H1 (cell line): ENCODE measurements at regions not wholly inside any gene's neighbourhood (a gene's known extent, or its start where the extent isn't known, plus 50 kb on each side); places are given as distances from the start of the nearest gene placed in this dataset.

ENCODE experiments used
- CTCF ChIA-PET: fragments of 300-600 bp; sonication (Branson Sonifier 250); formaldehyde crosslinking; loops from one replicate; lab custom pipeline; 2021; ENCODE audit not compliant: partially characterized antibody; lab: Charles Lee
- POLR2A ChIA-PET: fragments of 300-600 bp; sonication (Branson Sonifier 250); formaldehyde crosslinking; loops from one replicate; lab custom pipeline; 2021; ENCODE audit warnings: inconsistent platforms; ENCODE audit not compliant: partially characterized antibody; lab: Charles Lee
- DNase-seq, 2 experiments: peaks; one replicate each; pipeline versions ENCODE4 v3.0.0 to v3.0.0-alpha.2; 2010 to 2022; ENCODE audit warnings: low spot score in 2 of 2, low read depth in 1 of 2, mixed read lengths in 1 of 2
- FAIRE-seq: peaks from 2 replicates; lab custom pipeline; 2011; peaks lifted over from hg19 to GRCh38; lab: Jason Lieb, UNC
- H2AFZ ChIP-seq: 2 replicates; pipeline ENCODE4 v1.8.1; 2012; ENCODE audit warnings: low read length, inconsistent platforms
- H2AK5ac ChIP-seq: 2 replicates; pipeline ENCODE4 v1.6.1; 2013; ENCODE audit warnings: low read depth, low read length
- H2BK120ac ChIP-seq: replicated peaks from 2 replicates; pipeline ENCODE3; 2013; ENCODE audit warnings: low read depth, low read length, inconsistent platforms
- H2BK12ac ChIP-seq: 2 replicates; pipeline ENCODE4 v1.6.1; 2013; ENCODE audit warnings: low read depth, low read length
- H2BK15ac ChIP-seq: 2 replicates; pipeline ENCODE4 v1.6.1; 2013; ENCODE audit warnings: low read length
- H2BK20ac ChIP-seq: 2 replicates; pipeline ENCODE4 v1.6.1; 2013; ENCODE audit warnings: low read length
- H2BK5ac ChIP-seq: 2 replicates; pipeline ENCODE4 v1.6.1; 2013; ENCODE audit warnings: low read depth, low read length
- H3K14ac ChIP-seq: 2 replicates; pipeline ENCODE4 v1.6.1; 2013; ENCODE audit warnings: inconsistent platforms; ENCODE audit not compliant: insufficient read length
- H3K18ac ChIP-seq: 2 replicates; pipeline ENCODE4 v1.6.1; 2013; ENCODE audit warnings: low read length; ENCODE audit errors: extremely low read depth
- H3K23ac ChIP-seq: 2 replicates; pipeline ENCODE4 v1.6.1; 2013; ENCODE audit warnings: inconsistent platforms; ENCODE audit not compliant: insufficient read length
- H3K23me2 ChIP-seq: 2 replicates; pipeline ENCODE4 v1.6.1; 2013; ENCODE audit warnings: low read depth, low read length
- H3K27ac ChIP-seq: 2 replicates; pipeline ENCODE4 v1.6.1; 2011; ENCODE audit warnings: low read depth, low read length, inconsistent platforms
- H3K27me3 ChIP-seq, 4 experiments: replicated peaks in 1 of 4; 1 replicate in 1 of 4; 2 replicates in 3 of 4; pipeline versions ENCODE4 v1.6.1 to v1.8.1; 2011 to 2013; ENCODE audit warnings: low read length in 3 of 4, mild to moderate bottlenecking in 3 of 4, inconsistent platforms in 2 of 4, mixed read lengths in 2 of 4, moderate library complexity in 1 of 4; ENCODE audit not compliant: control insufficient read depth in 3 of 4, insufficient read depth in 3 of 4; ENCODE audit errors: extremely low read depth in 1 of 4
- H3K36me3 ChIP-seq, 4 experiments: 2 replicates each; pipeline versions ENCODE4 v1.6.1 to v1.8.1; 2011 to 2013; ENCODE audit warnings: mild to moderate bottlenecking in 4 of 4, low read length in 3 of 4, moderate library complexity in 2 of 4, control low read depth in 1 of 4, inconsistent platforms in 1 of 4; ENCODE audit not compliant: insufficient read depth in 4 of 4, control insufficient read depth in 2 of 4
- H3K4ac ChIP-seq: replicated peaks from 2 replicates; pipeline ENCODE3; 2013; ENCODE audit warnings: low read length, low read depth, mixed read lengths, inconsistent platforms; ENCODE audit not compliant: insufficient read length
- H3K4me1 ChIP-seq, 4 experiments: replicated peaks in 1 of 4; 1 replicate in 1 of 4; 2 replicates in 3 of 4; pipeline versions ENCODE4 v1.6.1 to v1.8.1; 2011 to 2013; ENCODE audit warnings: low read length in 3 of 4, inconsistent platforms in 2 of 4, mixed read lengths in 1 of 4; ENCODE audit not compliant: insufficient read depth in 4 of 4, control insufficient read depth in 3 of 4
- H3K4me2 ChIP-seq, 2 experiments: 2 replicates each; pipeline versions ENCODE4 v1.6.1 to v1.8.1; 2011 to 2013; ENCODE audit warnings: low read depth in 2 of 2, low read length in 2 of 2, control low read depth in 1 of 2, inconsistent platforms in 1 of 2, mild to moderate bottlenecking in 1 of 2; ENCODE audit not compliant: insufficient read depth in 1 of 2
- H3K4me3 ChIP-seq, 4 experiments: fragments of 200-600, 300-600 bp in 1 of 4; sonication (generic), shearing (Covaris generic), sonication (Bioruptor Twin) in 1 of 4; 2 replicates each; pipeline versions ENCODE4 v1.5.1 to v1.8.1; 2011 to 2016; ENCODE audit warnings: low read length in 4 of 4, low read depth in 3 of 4, control low read depth in 2 of 4, inconsistent platforms in 2 of 4, mild to moderate bottlenecking in 2 of 4, mixed read lengths in 1 of 4, moderate library complexity in 1 of 4; ENCODE audit not compliant: insufficient read depth in 2 of 4; ENCODE audit errors: extremely low read depth in 1 of 4
- H3K56ac ChIP-seq: replicated peaks from 2 replicates; pipeline ENCODE3; 2013; ENCODE audit warnings: low read depth, mild to moderate bottlenecking, mixed read lengths, low read length, inconsistent platforms; ENCODE audit not compliant: insufficient read length
- H3K79me1 ChIP-seq: 2 replicates; pipeline ENCODE4 v1.6.1; 2013; ENCODE audit warnings: low read depth, low read length, control low read depth
- H3K79me2 ChIP-seq, 2 experiments: 2 replicates each; pipeline versions ENCODE4 v1.6.1 to v1.8.1; 2012 to 2013; ENCODE audit warnings: low read length in 2 of 2, mild to moderate bottlenecking in 2 of 2, inconsistent platforms in 1 of 2; ENCODE audit not compliant: insufficient read depth in 2 of 2, control insufficient read depth in 1 of 2
- H3K9ac ChIP-seq, 4 experiments: replicated peaks in 1 of 4; 1 replicate in 1 of 4; 2 replicates in 3 of 4; pipeline versions ENCODE4 v1.6.1 to v1.8.1; 2011 to 2013; ENCODE audit warnings: low read depth in 3 of 4, low read length in 3 of 4, control low read depth in 2 of 4, mild to moderate bottlenecking in 2 of 4, moderate library complexity in 2 of 4, inconsistent platforms in 1 of 4; ENCODE audit errors: extremely low read depth in 1 of 4
- H3K9me3 ChIP-seq, 2 experiments: 2 replicates each; pipeline versions ENCODE4 v1.6.1 to v1.8.1; 2012 to 2013; ENCODE audit warnings: mild to moderate bottlenecking in 2 of 2, moderate library complexity in 2 of 2, control low read depth in 1 of 2, inconsistent platforms in 1 of 2, low read depth in 1 of 2, low read length in 1 of 2, mixed read lengths in 1 of 2; ENCODE audit not compliant: insufficient read depth in 2 of 2
- H4K20me1 ChIP-seq, 2 experiments: replicated peaks in 1 of 2; 2 replicates each; pipeline versions ENCODE3 to v1.8.1; 2011 to 2013; ENCODE audit warnings: inconsistent platforms in 2 of 2, low read length in 2 of 2, mild to moderate bottlenecking in 1 of 2; ENCODE audit not compliant: insufficient read depth in 2 of 2, control insufficient read depth in 1 of 2
- H4K5ac ChIP-seq: 2 replicates; pipeline ENCODE4 v1.6.1; 2013; ENCODE audit warnings: low read length, low read depth, mixed read lengths, inconsistent platforms; ENCODE audit not compliant: insufficient read length
- H4K8ac ChIP-seq: 2 replicates; pipeline ENCODE4 v1.8.0; 2013; ENCODE audit warnings: mild to moderate bottlenecking, moderate library complexity, low read length, inconsistent platforms; ENCODE audit not compliant: insufficient read depth; ENCODE audit errors: extremely low read depth
- H4K91ac ChIP-seq: replicated peaks from 2 replicates; pipeline ENCODE3; 2013; ENCODE audit warnings: low read length, mixed read lengths, inconsistent platforms; ENCODE audit not compliant: insufficient read length
- CHD1 ChIP-seq: IDR thresholded peaks from 2 replicates; pipeline ENCODE4 v1.6.1; 2012; ENCODE audit warnings: low read depth, low read length, improper control_type of control experiment
- E2F6 ChIP-seq: IDR thresholded peaks from 2 replicates; pipeline ENCODE4 v1.6.1; 2012; ENCODE audit warnings: inconsistent platforms
- EGR1 ChIP-seq: IDR thresholded peaks from 2 replicates; pipeline ENCODE4 v1.6.1; 2011; ENCODE audit warnings: low read depth, low read length, borderline replicate concordance
- GABPA ChIP-seq: IDR thresholded peaks from 2 replicates; pipeline ENCODE4 v1.6.1; 2011; ENCODE audit warnings: mild to moderate bottlenecking, low read length, moderate library complexity, borderline replicate concordance; ENCODE audit not compliant: insufficient read depth
- SP4 ChIP-seq: IDR thresholded peaks from 2 replicates; pipeline ENCODE4 v1.6.1; 2012; ENCODE audit warnings: low read length, inconsistent platforms

DNA sequence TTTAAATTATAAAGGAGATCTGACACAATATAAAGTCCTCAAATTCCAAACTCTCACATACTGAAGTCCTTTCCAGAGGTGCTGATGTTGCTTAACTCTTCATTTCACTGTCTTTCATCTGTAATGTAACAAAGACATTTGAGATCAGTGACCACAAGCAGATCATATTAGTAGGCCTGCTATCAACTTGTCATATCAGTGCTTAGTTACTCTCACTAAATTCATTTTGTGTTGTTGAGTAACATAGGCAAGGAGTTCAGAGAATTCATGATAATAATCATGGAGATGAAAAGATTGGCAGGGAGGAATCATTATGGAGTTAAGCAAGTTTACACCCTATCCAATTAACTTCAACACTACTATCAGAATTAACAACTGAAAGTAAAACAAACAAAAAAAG lies 571.0 kb upstream of the ARRDC3 start:
- no peak for DNase-seq
- H3K4me3 ChIP-seq = no peak overlapping the region
- H3K23ac ChIP-seq = no peak overlapping the region
- H3K79me2 ChIP-seq = no peaks in the 10 kb centered on the region
- no peak overlapping the region for H3K4me2 ChIP-seq
- no peak overlapping the region for H2BK20ac ChIP-seq
- no peak overlapping the region for H2BK12ac ChIP-seq
- H3K56ac ChIP-seq = no peak overlapping the region
- no peak overlapping the region for H3K14ac ChIP-seq
- H2AK5ac ChIP-seq = no peak overlapping the region
- no peak overlapping the region for H3K27ac ChIP-seq
- FAIRE-seq = no peak
- no peaks in the 10 kb centered on the region for H3K36me3 ChIP-seq
- H4K5ac ChIP-seq = no peak overlapping the region
- H4K91ac ChIP-seq = no peak overlapping the region
- H3K9ac ChIP-seq = no peak overlapping the region
- no peak overlapping the region for H3K18ac ChIP-seq
- no peak overlapping the region for H4K8ac ChIP-seq
- H4K20me1 ChIP-seq = no peaks in the 10 kb centered on the region
- no peaks in the 10 kb centered on the region for H3K23me2 ChIP-seq
- no peak overlapping the region for H3K4ac ChIP-seq
- POLR2A ChIA-PET = no interaction called here
- no peak overlapping the region for H2BK15ac ChIP-seq
- no peak overlapping the region for H2AFZ ChIP-seq
- no peaks in the 10 kb centered on the region for H3K27me3 ChIP-seq
- no peaks in the 10 kb centered on the region for H3K9me3 ChIP-seq
- H3K4me1 ChIP-seq = no peaks in the 10 kb centered on the region
- no peak overlapping the region for H2BK120ac ChIP-seq
- no peak overlapping the region for H2BK5ac ChIP-seq
- no peak for TF ChIP-seq CHD1
- TF ChIP-seq EGR1 = no peak
- TF ChIP-seq E2F6 = no peak
- TF ChIP-seq SP4 = no peak
- no peak for TF ChIP-seq GABPA
- CTCF ChIA-PET = no interaction called here
- H3K79me1 ChIP-seq = no peaks in the 10 kb centered on the region
